ENCODE measurements at regions not wholly inside any gene's neighbourhood (a gene's known extent, or its start where the extent isn't known, plus 50 kb on each side); places are given as distances from the start of the nearest gene placed in this dataset.

- TF ChIP-seq, protein P1, sequence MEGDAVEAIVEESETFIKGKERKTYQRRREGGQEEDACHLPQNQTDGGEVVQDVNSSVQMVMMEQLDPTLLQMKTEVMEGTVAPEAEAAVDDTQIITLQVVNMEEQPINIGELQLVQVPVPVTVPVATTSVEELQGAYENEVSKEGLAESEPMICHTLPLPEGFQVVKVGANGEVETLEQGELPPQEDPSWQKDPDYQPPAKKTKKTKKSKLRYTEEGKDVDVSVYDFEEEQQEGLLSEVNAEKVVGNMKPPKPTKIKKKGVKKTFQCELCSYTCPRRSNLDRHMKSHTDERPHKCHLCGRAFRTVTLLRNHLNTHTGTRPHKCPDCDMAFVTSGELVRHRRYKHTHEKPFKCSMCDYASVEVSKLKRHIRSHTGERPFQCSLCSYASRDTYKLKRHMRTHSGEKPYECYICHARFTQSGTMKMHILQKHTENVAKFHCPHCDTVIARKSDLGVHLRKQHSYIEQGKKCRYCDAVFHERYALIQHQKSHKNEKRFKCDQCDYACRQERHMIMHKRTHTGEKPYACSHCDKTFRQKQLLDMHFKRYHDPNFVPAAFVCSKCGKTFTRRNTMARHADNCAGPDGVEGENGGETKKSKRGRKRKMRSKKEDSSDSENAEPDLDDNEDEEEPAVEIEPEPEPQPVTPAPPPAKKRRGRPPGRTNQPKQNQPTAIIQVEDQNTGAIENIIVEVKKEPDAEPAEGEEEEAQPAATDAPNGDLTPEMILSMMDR (IDR thresholded peaks at IDR 0.05) = no peak
- no peak for TF ChIP-seq PBX3 (IDR thresholded peaks at IDR 0.05)
- no peak for TF ChIP-seq TAF1 (IDR thresholded peaks at IDR 0.05; ENCODE audit: borderline replicate concordance, low read depth, low read length)
- TF ChIP-seq TCF12 (IDR thresholded peaks at IDR 0.05) = no peak
- no peak for TF ChIP-seq IRF3 (IDR thresholded peaks at IDR 0.05; ENCODE audit: low read depth, low read length)
- TF ChIP-seq EZH2phosphoT487 (IDR thresholded peaks at IDR 0.05; ENCODE audit: borderline replicate concordance, low read depth) = no peak
- TF ChIP-seq JUND (IDR thresholded peaks at IDR 0.05) = no peak
- TF ChIP-seq, protein P2, sequence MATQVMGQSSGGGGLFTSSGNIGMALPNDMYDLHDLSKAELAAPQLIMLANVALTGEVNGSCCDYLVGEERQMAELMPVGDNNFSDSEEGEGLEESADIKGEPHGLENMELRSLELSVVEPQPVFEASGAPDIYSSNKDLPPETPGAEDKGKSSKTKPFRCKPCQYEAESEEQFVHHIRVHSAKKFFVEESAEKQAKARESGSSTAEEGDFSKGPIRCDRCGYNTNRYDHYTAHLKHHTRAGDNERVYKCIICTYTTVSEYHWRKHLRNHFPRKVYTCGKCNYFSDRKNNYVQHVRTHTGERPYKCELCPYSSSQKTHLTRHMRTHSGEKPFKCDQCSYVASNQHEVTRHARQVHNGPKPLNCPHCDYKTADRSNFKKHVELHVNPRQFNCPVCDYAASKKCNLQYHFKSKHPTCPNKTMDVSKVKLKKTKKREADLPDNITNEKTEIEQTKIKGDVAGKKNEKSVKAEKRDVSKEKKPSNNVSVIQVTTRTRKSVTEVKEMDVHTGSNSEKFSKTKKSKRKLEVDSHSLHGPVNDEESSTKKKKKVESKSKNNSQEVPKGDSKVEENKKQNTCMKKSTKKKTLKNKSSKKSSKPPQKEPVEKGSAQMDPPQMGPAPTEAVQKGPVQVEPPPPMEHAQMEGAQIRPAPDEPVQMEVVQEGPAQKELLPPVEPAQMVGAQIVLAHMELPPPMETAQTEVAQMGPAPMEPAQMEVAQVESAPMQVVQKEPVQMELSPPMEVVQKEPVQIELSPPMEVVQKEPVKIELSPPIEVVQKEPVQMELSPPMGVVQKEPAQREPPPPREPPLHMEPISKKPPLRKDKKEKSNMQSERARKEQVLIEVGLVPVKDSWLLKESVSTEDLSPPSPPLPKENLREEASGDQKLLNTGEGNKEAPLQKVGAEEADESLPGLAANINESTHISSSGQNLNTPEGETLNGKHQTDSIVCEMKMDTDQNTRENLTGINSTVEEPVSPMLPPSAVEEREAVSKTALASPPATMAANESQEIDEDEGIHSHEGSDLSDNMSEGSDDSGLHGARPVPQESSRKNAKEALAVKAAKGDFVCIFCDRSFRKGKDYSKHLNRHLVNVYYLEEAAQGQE (IDR thresholded peaks at IDR 0.05; ENCODE audit: low read depth, low read length) = no peak
Measured at GRCh38 chr2:134146161-134146560, 107.7 kb upstream of the MGAT5 start (continued).

DNA sequence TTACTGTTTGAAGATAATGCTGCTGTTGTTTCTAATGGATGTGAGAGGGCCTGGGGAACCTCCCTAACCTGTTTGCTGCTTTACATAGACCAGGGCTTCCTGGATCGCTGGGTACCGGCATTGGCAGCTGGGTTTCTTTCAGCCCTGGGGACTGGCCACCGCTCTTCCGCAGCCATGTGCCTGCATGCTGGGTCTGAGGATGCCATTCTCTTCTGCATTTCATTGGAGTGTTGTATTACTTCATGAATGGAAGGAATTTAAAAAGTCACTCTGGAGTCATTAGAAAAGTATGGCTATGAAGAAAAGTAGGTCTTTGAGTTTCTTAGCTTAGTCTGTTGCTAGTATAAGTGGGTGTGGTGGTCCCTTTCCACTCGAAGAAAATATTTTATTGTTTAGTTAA is 107.3 kb upstream of the MGAT5 start:
- POLR2A ChIA-PET = no interaction called here
- H3K9me2 ChIP-seq = no peaks in the 10 kb centered on the region
- H2AFZ ChIP-seq (ENCODE audit: low read depth) = no peak overlapping the region; the same call in 1 of the 2 replicates
- TF ChIP-seq TEAD4 (IDR thresholded peaks at IDR 0.05; ENCODE audit: borderline replicate concordance, insufficient read depth) (no peak), TCF12 (IDR thresholded peaks at IDR 0.05) (peak; percentile 34; the same call in 1 of the 2 replicates), FOSL2 (IDR thresholded peaks at IDR 0.05; ENCODE audit: borderline replicate concordance, low read depth) (peak; percentile 25; the same call in 1 of the 2 replicates), SIN3A (IDR thresholded peaks at IDR 0.05; ENCODE audit: borderline replicate concordance, low read depth, low read length) (no peak), POLR2AphosphoS5 (IDR thresholded peaks at IDR 0.05; ENCODE audit: low read depth, low read length) (no peak), FOXJ3 (CRISPR knock-in tag; IDR thresholded peaks at IDR 0.05) (no peak), TAF1 (IDR thresholded peaks at IDR 0.05; ENCODE audit: borderline replicate concordance, low read depth, low read length) (no peak), CHD2 (IDR thresholded peaks at IDR 0.05; ENCODE audit: low read length, partially characterized antibody) (no peak), MEF2A (IDR thresholded peaks at IDR 0.05; ENCODE audit: borderline replicate concordance, low read depth) (no peak), EZH2phosphoT487 (IDR thresholded peaks at IDR 0.05; ENCODE audit: borderline replicate concordance, low read depth) (no peak), MAX (IDR thresholded peaks at IDR 0.05; ENCODE audit: low read depth) (peak; percentile 88), NFIC (IDR thresholded peaks at IDR 0.05; ENCODE audit: borderline replicate concordance) (no peak), JUND (IDR thresholded peaks at IDR 0.05) (peak; percentile 16; the same call in 1 of the 2 replicates), RCOR1 (IDR thresholded peaks at IDR 0.05; ENCODE audit: low read length) (no peak), RFX5 (IDR thresholded peaks at IDR 0.05; ENCODE audit: low read length) (no peak), FOXM1 (IDR thresholded peaks at IDR 0.05; ENCODE audit: low read depth) (no peak), PBX3 (IDR thresholded peaks at IDR 0.05) (no peak)
- CTCF ChIA-PET = interaction anchor here (1.0 kb wide), 1 partner anchor 60 kb away, joined by 3 read pairs; no protein-coding TSS in a partner anchor
- 85% methylated on average over 5 of the region's 5 CpGs for WGBS (ENCODE audit: low lambda C conversion rate)
- no peaks in the 10 kb centered on the region for H3F3A ChIP-seq (replicated peaks; ENCODE audit: insufficient read depth)
- no peaks in the 10 kb centered on the region for H3K27me3 ChIP-seq (ENCODE audit: insufficient read depth)
- H3K4me1 ChIP-seq (ENCODE audit: control insufficient read depth in 1 of 2, insufficient read depth in 2 of 2, low read depth in 1 of 2, low read length in 1 of 2) = peaks cover 14 to 31% of the 10 kb centered on the region in 2 experiments; a peak in 3 of 4 replicates
- H3K79me2 ChIP-seq (ENCODE audit: insufficient read depth) = peaks cover 4% of the 10 kb centered on the region
- H3K36me3 ChIP-seq (replicated peaks in 1 of 2; ENCODE audit: control insufficient read depth in 1 of 2, insufficient read depth in 2 of 2, low read length in 1 of 2) = no peaks in the 10 kb centered on the region
- H3K9ac ChIP-seq = no peak overlapping the region
- H3K4me2 ChIP-seq = peak overlapping the region; percentile 49
- H3K9me3 ChIP-seq = no peaks in the 10 kb centered on the region
- H3K27ac ChIP-seq (ENCODE audit: low read depth in 2 of 2, low read length in 1 of 2) = peak overlapping the region in 1 of 2 experiments; percentile 51; a peak in 3 of 4 replicates
- DNase-seq = no peak
- H3K4me3 ChIP-seq (ENCODE audit: low read depth in 2 of 2, low read length in 1 of 2) = peak overlapping the region in 1 of 2 experiments; percentile 8; a peak in 1 of 4 replicates
- H4K20me1 ChIP-seq (ENCODE audit: insufficient read depth) = no peaks in the 10 kb centered on the region
